ENCODE measurements at regions not wholly inside any gene's neighbourhood (a gene's known extent, or its start where the extent isn't known, plus 50 kb on each side); places are given as distances from the start of the nearest gene placed in this dataset.

DNA sequence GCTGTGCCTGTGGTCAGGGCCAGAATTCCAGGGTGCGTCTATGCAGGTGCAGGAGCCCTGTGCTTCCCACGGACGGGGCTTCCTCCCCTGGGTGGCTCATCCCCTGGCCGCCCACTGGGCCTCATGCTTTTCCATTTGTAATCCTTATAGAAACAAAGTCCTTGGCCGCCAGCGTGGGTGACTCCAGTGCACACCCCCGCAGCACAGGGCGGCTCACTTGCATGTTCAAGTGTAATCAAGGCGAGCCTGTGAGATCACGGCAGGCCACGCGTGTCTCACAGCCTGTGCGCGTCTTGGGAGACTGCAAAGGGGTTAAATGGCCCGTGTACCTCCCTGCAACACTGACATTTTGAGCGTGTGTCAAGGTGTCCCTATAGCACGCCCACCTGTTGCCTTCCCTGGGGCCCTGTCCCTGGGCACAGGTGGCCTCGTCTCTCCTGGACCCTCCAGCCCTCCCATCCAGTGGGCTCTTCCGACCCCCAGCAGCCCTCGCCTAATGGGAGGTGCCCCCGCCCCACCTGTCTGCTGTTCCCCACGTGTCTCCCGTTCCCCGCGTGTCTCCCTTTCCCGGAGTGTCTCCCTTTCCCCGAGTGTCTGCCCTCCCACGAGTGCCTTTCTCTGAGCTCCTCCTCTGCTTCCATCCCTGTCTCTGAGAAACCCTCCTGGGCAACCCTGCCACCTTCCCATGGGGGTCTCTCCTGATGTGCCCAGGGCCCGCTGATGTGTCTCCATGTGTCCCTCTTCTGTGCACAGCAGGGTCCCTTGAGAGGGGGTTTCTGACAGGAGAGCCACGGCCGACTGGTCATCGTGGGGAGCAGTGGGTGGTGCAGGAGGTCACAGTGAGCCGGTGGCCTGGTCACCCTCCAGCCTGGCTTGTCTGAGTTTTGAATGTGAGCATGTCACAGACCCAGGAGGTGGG, 1215.3 kb downstream of the BRD1 start:
- TF ChIP-seq, protein P1, sequence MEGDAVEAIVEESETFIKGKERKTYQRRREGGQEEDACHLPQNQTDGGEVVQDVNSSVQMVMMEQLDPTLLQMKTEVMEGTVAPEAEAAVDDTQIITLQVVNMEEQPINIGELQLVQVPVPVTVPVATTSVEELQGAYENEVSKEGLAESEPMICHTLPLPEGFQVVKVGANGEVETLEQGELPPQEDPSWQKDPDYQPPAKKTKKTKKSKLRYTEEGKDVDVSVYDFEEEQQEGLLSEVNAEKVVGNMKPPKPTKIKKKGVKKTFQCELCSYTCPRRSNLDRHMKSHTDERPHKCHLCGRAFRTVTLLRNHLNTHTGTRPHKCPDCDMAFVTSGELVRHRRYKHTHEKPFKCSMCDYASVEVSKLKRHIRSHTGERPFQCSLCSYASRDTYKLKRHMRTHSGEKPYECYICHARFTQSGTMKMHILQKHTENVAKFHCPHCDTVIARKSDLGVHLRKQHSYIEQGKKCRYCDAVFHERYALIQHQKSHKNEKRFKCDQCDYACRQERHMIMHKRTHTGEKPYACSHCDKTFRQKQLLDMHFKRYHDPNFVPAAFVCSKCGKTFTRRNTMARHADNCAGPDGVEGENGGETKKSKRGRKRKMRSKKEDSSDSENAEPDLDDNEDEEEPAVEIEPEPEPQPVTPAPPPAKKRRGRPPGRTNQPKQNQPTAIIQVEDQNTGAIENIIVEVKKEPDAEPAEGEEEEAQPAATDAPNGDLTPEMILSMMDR (IDR thresholded peaks at IDR 0.05) = no peak
- TF ChIP-seq EZH2 (IDR thresholded peaks at IDR 0.05; ENCODE audit: borderline replicate concordance, insufficient read depth, low read depth, low read length, poor library complexity, severe bottlenecking) = no peak
